ENCODE measurements at regions not wholly inside any gene's neighbourhood (a gene's known extent, or its start where the extent isn't known, plus 50 kb on each side); places are given as distances from the start of the nearest gene placed in this dataset.

DNA sequence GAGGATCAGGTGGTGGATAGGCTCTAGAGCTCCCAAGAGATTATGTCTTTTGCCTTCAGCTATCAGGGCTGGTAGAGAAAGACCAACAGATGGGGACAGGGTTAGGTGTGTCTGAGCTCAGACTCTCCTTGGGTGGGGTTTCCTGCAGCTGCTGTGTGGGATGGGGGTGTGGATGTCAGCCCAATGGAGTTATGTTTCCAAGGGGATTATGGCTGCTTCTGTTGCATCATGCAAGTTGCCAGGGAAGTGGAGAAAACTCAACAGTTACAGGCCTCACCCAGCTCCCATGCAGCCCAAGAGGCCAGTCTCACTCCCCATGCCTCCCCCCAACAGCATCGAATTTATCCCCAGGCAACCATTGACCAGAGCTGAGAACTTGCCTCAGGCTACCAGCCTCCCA is 80.2 kb upstream of the CDX4 start:
- TF ChIP-seq, protein P1, sequence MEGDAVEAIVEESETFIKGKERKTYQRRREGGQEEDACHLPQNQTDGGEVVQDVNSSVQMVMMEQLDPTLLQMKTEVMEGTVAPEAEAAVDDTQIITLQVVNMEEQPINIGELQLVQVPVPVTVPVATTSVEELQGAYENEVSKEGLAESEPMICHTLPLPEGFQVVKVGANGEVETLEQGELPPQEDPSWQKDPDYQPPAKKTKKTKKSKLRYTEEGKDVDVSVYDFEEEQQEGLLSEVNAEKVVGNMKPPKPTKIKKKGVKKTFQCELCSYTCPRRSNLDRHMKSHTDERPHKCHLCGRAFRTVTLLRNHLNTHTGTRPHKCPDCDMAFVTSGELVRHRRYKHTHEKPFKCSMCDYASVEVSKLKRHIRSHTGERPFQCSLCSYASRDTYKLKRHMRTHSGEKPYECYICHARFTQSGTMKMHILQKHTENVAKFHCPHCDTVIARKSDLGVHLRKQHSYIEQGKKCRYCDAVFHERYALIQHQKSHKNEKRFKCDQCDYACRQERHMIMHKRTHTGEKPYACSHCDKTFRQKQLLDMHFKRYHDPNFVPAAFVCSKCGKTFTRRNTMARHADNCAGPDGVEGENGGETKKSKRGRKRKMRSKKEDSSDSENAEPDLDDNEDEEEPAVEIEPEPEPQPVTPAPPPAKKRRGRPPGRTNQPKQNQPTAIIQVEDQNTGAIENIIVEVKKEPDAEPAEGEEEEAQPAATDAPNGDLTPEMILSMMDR (conservative IDR thresholded peaks at IDR 0.05; ENCODE audit: low read depth, low read length) = no peak
- TF ChIP-seq EZH2 (IDR thresholded peaks at IDR 0.05; ENCODE audit: borderline replicate concordance, low read depth, low read length, poor library complexity, severe bottlenecking) = no peak

Measured in A673 (cell line).